ENCODE measurements at regions not wholly inside any gene's neighbourhood (a gene's known extent, or its start where the extent isn't known, plus 50 kb on each side); places are given as distances from the start of the nearest gene placed in this dataset.
"Not testable (repeated sequence)": the region's sequence is repeated elsewhere in the genome, so short reads cannot be mapped to it uniquely, and the experiment has no call there.

GRCh38 chr5:83815661-83816060 is 95.0 kb upstream of the HAPLN1 start:
- DNase-seq (ENCODE audit: low read depth in 4 of 4, low spot score in 2 of 4): no peak

- no peak for DNase-seq (ENCODE audit: low read depth in 4 of 4, low spot score in 2 of 4)
Observed at GRCh38 chr5:83810511-83810910, 89.9 kb upstream of the HAPLN1 start.

GRCh38 chr5:83802686-83803085 is 82.0 kb upstream of the HAPLN1 start:
- no peak for DNase-seq (ENCODE audit: low read depth in 4 of 4, low spot score in 2 of 4)

GRCh38 chr5:83800201-83800600 is 79.5 kb upstream of the HAPLN1 start:
- no peak for DNase-seq (ENCODE audit: low read depth in 4 of 4, low spot score in 2 of 4)

GRCh38 chr5:83799020-83799419 is 78.4 kb upstream of the HAPLN1 start:
- DNase-seq (ENCODE audit: low read depth in 4 of 4, low spot score in 2 of 4): not testable (repeated sequence)

- no peak for DNase-seq (ENCODE audit: low read depth in 4 of 4, low spot score in 2 of 4)
Observed at GRCh38 chr5:83789371-83789770, 68.7 kb upstream of the HAPLN1 start.

GRCh38 chr5:83787631-83788030 is 67.0 kb upstream of the HAPLN1 start:
- no peak for DNase-seq (ENCODE audit: low read depth in 4 of 4, low spot score in 2 of 4)

- DNase-seq (ENCODE audit: low read depth in 4 of 4, low spot score in 2 of 4): no peak
Observed at GRCh38 chr5:83785176-83785668, 64.6 kb upstream of the HAPLN1 start.

- DNase-seq (ENCODE audit: low read depth in 4 of 4, low spot score in 2 of 4): no peak
Observed at GRCh38 chr5:83780699-83781350, 60.2 kb upstream of the HAPLN1 start.

- DNase-seq (ENCODE audit: low read depth in 4 of 4, low spot score in 2 of 4): no peak
Observed at GRCh38 chr5:83777856-83778255, 57.2 kb upstream of the HAPLN1 start.

- no peak for DNase-seq (ENCODE audit: low read depth in 4 of 4, low spot score in 2 of 4)
Observed at GRCh38 chr5:83776437-83777031, 55.9 kb upstream of the HAPLN1 start.

All from left renal cortex interstitium (tissue), 4 donors.